Thoracic aorta (tissue), 2 donors: ENCODE measurements at regions not wholly inside any gene's neighbourhood (a gene's known extent, or its start where the extent isn't known, plus 50 kb on each side); places are given as distances from the start of the nearest gene placed in this dataset.

Experiments used
- ATAC-seq: fragments of 150-250 bp; one replicate; pipeline ENCODE4 v1.8.0; 2017; ENCODE audit warnings: low read depth; ENCODE audit not compliant: insufficient number of reproducible peaks, low FRiP score
- DNase-seq: peaks from one replicate; pipeline ENCODE4 v3.0.0-alpha.2; 2020; ENCODE audit warnings: low spot score
- H3K27ac ChIP-seq, 2 donors: fragments of 200-600 bp; sonication (generic); 1 replicate in 1 of 2; 2 replicates in 1 of 2; pipeline ENCODE4 v1.5.1; 2016; ENCODE audit warnings: mild to moderate bottlenecking in 2 of 2, moderate library complexity in 2 of 2
- H3K27me3 ChIP-seq: fragments of 200-600 bp; sonication (generic); replicated peaks from 2 replicates; pipeline ENCODE4 v1.6.0; 2016; ENCODE audit warnings: mild to moderate bottlenecking; ENCODE audit not compliant: insufficient read depth
- H3K36me3 ChIP-seq: fragments of 200-600 bp; sonication (generic); one replicate; pipeline ENCODE4 v1.5.1; 2016
- H3K4me1 ChIP-seq, 2 donors: fragments of 200-600 bp; sonication (generic); 1 replicate in 1 of 2; 2 replicates in 1 of 2; pipeline versions ENCODE4 v1.5.1 to v1.6.0; 2016; ENCODE audit warnings: low read depth in 2 of 2, mild to moderate bottlenecking in 1 of 2; ENCODE audit not compliant: control insufficient read depth in 1 of 2
- H3K4me3 ChIP-seq: fragments of 200-600 bp; sonication (generic); 2 replicates; pipeline ENCODE4 v1.5.1; 2016; ENCODE audit warnings: mild to moderate bottlenecking
- H3K9me3 ChIP-seq: fragments of 200-600 bp; sonication (generic); 2 replicates; pipeline ENCODE4 v1.5.1; 2016
- TF ChIP-seq, protein P1 (sequence below): fragments of 200-600 bp; sonication (generic); IDR thresholded peaks from one replicate; pipeline ENCODE4 v1.5.1; 2019; ENCODE audit warnings: antibody characterized with exemption

GRCh38 chr11:36724742-36725385, 126.8 kb upstream of the RAG2 start:
- Histone ChIP-seq H3K36me3 (no peaks in the 10 kb centered on the region), H3K4me3 (no peak overlapping the region), H3K4me1 (no peaks in the 10 kb centered on the region), H3K9me3 (no peaks in the 10 kb centered on the region), H3K27me3 (no peaks in the 10 kb centered on the region), H3K27ac (no peak overlapping the region)
- no peak for DNase-seq
- TF ChIP-seq, protein P1, sequence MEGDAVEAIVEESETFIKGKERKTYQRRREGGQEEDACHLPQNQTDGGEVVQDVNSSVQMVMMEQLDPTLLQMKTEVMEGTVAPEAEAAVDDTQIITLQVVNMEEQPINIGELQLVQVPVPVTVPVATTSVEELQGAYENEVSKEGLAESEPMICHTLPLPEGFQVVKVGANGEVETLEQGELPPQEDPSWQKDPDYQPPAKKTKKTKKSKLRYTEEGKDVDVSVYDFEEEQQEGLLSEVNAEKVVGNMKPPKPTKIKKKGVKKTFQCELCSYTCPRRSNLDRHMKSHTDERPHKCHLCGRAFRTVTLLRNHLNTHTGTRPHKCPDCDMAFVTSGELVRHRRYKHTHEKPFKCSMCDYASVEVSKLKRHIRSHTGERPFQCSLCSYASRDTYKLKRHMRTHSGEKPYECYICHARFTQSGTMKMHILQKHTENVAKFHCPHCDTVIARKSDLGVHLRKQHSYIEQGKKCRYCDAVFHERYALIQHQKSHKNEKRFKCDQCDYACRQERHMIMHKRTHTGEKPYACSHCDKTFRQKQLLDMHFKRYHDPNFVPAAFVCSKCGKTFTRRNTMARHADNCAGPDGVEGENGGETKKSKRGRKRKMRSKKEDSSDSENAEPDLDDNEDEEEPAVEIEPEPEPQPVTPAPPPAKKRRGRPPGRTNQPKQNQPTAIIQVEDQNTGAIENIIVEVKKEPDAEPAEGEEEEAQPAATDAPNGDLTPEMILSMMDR: no peak
- no peak for ATAC-seq

- ATAC-seq (no peak), DNase-seq (no peak)
- TF ChIP-seq, protein P1: no peak
- H3K27me3 ChIP-seq: no peaks in the 10 kb centered on the region
- H3K36me3 ChIP-seq: no peaks in the 10 kb centered on the region
- H3K4me3 ChIP-seq: no peak overlapping the region
- no peak overlapping the region for H3K27ac ChIP-seq
- H3K4me1 ChIP-seq: no peaks in the 10 kb centered on the region
- H3K9me3 ChIP-seq: no peaks in the 10 kb centered on the region
These were observed 124.4 kb upstream of the RAG2 start for GRCh38 chr11:36722421-36722820.

DNA sequence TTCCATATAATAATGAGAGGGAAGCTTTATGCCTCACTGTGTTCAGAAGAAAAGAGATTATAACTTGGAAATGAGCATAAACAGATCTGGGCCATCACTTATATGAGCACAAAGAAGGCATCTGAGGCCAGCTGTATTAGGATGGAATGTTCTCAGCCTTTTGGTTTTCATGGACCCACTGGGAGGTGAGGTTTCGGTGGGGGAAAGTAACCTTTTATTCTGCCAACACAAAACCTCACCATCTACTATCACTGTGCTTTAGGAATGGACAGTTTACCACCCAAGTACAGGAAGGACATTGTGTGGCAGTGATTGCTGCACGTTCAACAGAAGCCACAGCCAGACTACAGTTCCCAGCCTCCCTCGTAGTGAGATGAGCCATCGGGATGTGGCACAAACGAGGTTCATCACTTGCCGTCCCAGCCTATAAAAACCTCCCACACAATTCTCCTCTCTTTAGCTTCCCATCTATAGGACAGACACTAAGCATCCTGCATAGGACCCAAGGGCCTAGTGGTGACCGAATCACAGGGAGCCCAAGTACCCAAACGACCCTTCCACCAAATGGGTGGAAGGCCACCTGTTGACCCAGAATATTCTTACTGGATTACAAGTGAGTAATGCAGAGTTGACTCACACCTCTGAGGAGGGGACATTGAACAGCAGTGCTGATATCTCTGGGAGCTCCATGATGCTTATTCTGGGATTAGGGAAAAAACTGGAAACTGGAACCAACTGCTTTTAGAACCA, 121.5 kb upstream of the RAG2 start:
- Histone ChIP-seq H3K4me3 (no peak overlapping the region), H3K4me1 (no peaks in the 10 kb centered on the region), H3K36me3 (no peaks in the 10 kb centered on the region), H3K9me3 (no peaks in the 10 kb centered on the region), H3K27me3 (no peaks in the 10 kb centered on the region), H3K27ac (no peak overlapping the region)
- TF ChIP-seq, protein P1: no peak
- DNase-seq: no peak
- no peak for ATAC-seq

GRCh38 chr11:36718451-36718850, 120.4 kb upstream of the RAG2 start:
- Histone ChIP-seq H3K36me3 (no peaks in the 10 kb centered on the region), H3K27ac (no peak overlapping the region), H3K27me3 (no peaks in the 10 kb centered on the region), H3K4me1 (no peaks in the 10 kb centered on the region), H3K4me3 (no peak overlapping the region), H3K9me3 (no peaks in the 10 kb centered on the region)
- TF ChIP-seq, protein P1: no peak
- DNase-seq (no peak), ATAC-seq (no peak)

GRCh38 chr11:36713715-36714114, 115.7 kb upstream of the RAG2 start:
- ATAC-seq (no peak), DNase-seq (no peak)
- Histone ChIP-seq H3K4me1 (no peaks in the 10 kb centered on the region), H3K27ac (no peak overlapping the region), H3K4me3 (no peak overlapping the region), H3K27me3 (no peaks in the 10 kb centered on the region), H3K36me3 (no peaks in the 10 kb centered on the region), H3K9me3 (no peaks in the 10 kb centered on the region)
- TF ChIP-seq, protein P1: no peak
